OCI-LY7 (cell line): ENCODE measurements at regions not wholly inside any gene's neighbourhood (a gene's known extent, or its start where the extent isn't known, plus 50 kb on each side); places are given as distances from the start of the nearest gene placed in this dataset.

Experiments used
- BruUV-seq: library from RNA; stranded (reverse); fragments of 400-500 nt; replicated peaks from 2 replicates; lab custom pipeline; 2021; lab: Mats Ljungman, UMichigan
- CTCF ChIA-PET: fragments of 300-600 bp; sonication (Branson Sonifier 250); formaldehyde crosslinking; loops from one replicate; lab custom pipeline; 2022; ENCODE audit warnings: antibody characterized with exemption; ENCODE audit not compliant: unreplicated experiment; lab: Charles Lee
- POLR2A ChIA-PET: fragments of 300-600 bp; sonication (Branson Sonifier 250); formaldehyde crosslinking; loops from one replicate; lab custom pipeline; 2022; ENCODE audit warnings: antibody characterized with exemption; lab: Charles Lee
- DNase-seq: peaks from one replicate; pipeline ENCODE4 v3.0.0-alpha.2; 2015; ENCODE audit warnings: low spot score
- H2AFZ ChIP-seq: fragments of 200-600 bp; sonication (generic), shearing (Covaris generic); 2 replicates; pipeline ENCODE4 v1.6.1; 2014; ENCODE audit warnings: mild to moderate bottlenecking, antibody characterized with exemption, low read length, moderate library complexity
- H3K27ac ChIP-seq: fragments of 200-600 bp; sonication (generic); 2 replicates; pipeline ENCODE4 v1.5.1; 2014; ENCODE audit warnings: mixed run types, low read depth, mild to moderate bottlenecking, moderate library complexity, low read length, inconsistent platforms; ENCODE audit not compliant: poor library complexity, severe bottlenecking
- H3K36me3 ChIP-seq: fragments of 200-600 bp; sonication (generic); 2 replicates; pipeline ENCODE4 v1.6.1; 2014; ENCODE audit warnings: mild to moderate bottlenecking, antibody characterized with exemption, low read length, moderate library complexity, mixed read lengths; ENCODE audit not compliant: insufficient read depth
- H3K4me1 ChIP-seq: fragments of 200-600 bp; sonication (generic); 2 replicates; pipeline ENCODE4 v1.5.1; 2014; ENCODE audit warnings: mild to moderate bottlenecking, low read length; ENCODE audit not compliant: insufficient read depth, poor library complexity, severe bottlenecking
- H3K4me2 ChIP-seq: fragments of 200-600 bp; sonication (generic); 2 replicates; pipeline ENCODE4 v1.6.1; 2014; ENCODE audit warnings: mild to moderate bottlenecking, low read length
- H3K4me3 ChIP-seq: fragments of 200-600 bp; sonication (generic); 2 replicates; pipeline ENCODE4 v1.5.1; 2014; ENCODE audit warnings: mild to moderate bottlenecking, low read depth, low read length; ENCODE audit not compliant: poor library complexity, severe bottlenecking
- H3K79me2 ChIP-seq: fragments of 200-600 bp; sonication (generic); 2 replicates; pipeline ENCODE4 v1.6.1; 2016; ENCODE audit warnings: low read depth, mild to moderate bottlenecking, low read length, moderate library complexity, mixed read lengths; ENCODE audit not compliant: insufficient read depth
- H3K9me2 ChIP-seq: fragments of 200-600 bp; sonication (generic); 2 replicates; pipeline ENCODE4 v1.6.1; 2016; ENCODE audit warnings: mild to moderate bottlenecking, low read length, mixed read lengths; ENCODE audit not compliant: insufficient read depth
- H3K9me3 ChIP-seq: fragments of 200-600 bp; sonication (generic); 2 replicates; pipeline ENCODE4 v1.6.1; 2014; ENCODE audit warnings: mild to moderate bottlenecking, mixed run types, low read length, mixed read lengths
- H4K20me1 ChIP-seq: fragments of 200-600 bp; sonication (generic); 2 replicates; pipeline ENCODE4 v1.6.1; 2014; ENCODE audit warnings: mild to moderate bottlenecking, antibody characterized with exemption, low read length, moderate library complexity, mixed read lengths; ENCODE audit not compliant: insufficient read depth
- CTCF ChIP-seq: fragments of 200-600 bp; sonication (generic); conservative IDR thresholded peaks from 2 replicates; pipeline ENCODE4 v1.5.1; 2014; ENCODE audit warnings: mild to moderate bottlenecking, antibody characterized with exemption, low read length, moderate library complexity, mixed read lengths
- EZH2phosphoT487 ChIP-seq: fragments of 200-600 bp; sonication (generic); IDR thresholded peaks from 2 replicates; pipeline ENCODE4 v1.6.1; 2018; ENCODE audit warnings: low read depth, borderline replicate concordance, mild to moderate bottlenecking, mixed run types, antibody characterized with exemption, low read length, moderate library complexity, mixed read lengths
- intact Hi-C: fragments of 100-400 bp; cut with micrococcal nuclease; formaldehyde crosslinking; loops from one replicate; pipeline ENCODE4 v1.10.0; 2022; ENCODE audit not compliant: unreplicated experiment

DNA sequence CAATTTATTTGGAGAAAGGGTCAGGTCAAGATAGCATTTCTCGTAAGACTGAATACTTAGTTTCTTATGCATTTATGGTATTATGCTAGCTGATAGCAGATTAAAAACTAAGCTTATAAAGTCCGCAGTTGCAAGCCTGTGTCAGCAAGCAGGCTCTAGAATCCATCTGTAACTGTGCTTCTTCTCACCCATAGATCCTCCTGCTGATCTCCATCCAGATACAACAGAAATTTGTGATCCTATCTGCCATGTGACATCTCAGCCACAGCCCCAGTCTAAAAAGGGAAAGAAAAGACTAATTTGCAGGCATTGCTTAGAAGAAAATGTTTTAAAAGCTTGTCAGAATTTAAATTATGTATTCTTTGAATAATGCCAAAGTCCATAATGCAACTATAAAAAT is 265.4 kb upstream of the CCDC54 start:
- DNase-seq: no peak
- no peak overlapping the region for H3K27ac ChIP-seq
- no peaks in the 10 kb centered on the region for H3K79me2 ChIP-seq
- H3K9me3 ChIP-seq: no peaks in the 10 kb centered on the region
- no peak for TF ChIP-seq EZH2phosphoT487
- TF ChIP-seq CTCF: no peak
- H3K9me2 ChIP-seq: no peaks in the 10 kb centered on the region
- no peaks in the 10 kb centered on the region for H3K4me1 ChIP-seq
- H2AFZ ChIP-seq: no peak overlapping the region
- no peaks in the 10 kb centered on the region for H3K36me3 ChIP-seq
- H3K4me2 ChIP-seq: no peak overlapping the region
- no TSS peak for BruUV-seq
- no peaks in the 10 kb centered on the region for H4K20me1 ChIP-seq
- ChIA-PET CTCF (no interaction called here), POLR2A (interaction anchor here (0.6 to 0.7 kb wide), 2 partner anchors 12 to 48 kb away, joined by 3 read pairs; no protein-coding TSS in a partner anchor)
- intact Hi-C loops: no loop called here
- H3K4me3 ChIP-seq: no peak overlapping the region

DNA sequence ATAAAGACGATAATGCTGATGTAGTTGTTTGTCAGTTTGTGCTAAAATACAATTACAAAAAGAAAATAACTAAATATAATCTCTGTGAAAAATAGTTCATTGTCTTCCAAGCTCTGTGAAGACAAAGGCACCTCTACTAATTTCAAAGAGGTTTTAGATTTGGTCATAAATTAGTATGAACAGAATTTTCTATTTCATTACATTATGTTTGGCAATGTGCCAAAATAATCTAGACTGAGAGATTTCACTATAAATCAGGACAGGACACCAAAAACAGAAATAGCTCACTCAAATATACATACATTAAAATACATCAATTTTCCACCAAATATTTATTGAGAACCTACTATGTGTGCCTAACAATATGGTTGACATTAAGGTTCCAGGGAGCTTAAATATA is 264.9 kb upstream of the CCDC54 start:
- Histone ChIP-seq H3K4me3 (no peak overlapping the region), H3K36me3 (no peaks in the 10 kb centered on the region), H3K9me2 (no peaks in the 10 kb centered on the region), H3K27ac (no peak overlapping the region), H4K20me1 (no peaks in the 10 kb centered on the region), H2AFZ (no peak overlapping the region), H3K4me1 (no peaks in the 10 kb centered on the region), H3K79me2 (no peaks in the 10 kb centered on the region), H3K4me2 (no peak overlapping the region), H3K9me3 (no peaks in the 10 kb centered on the region)
- ChIA-PET CTCF (no interaction called here), POLR2A (interaction anchor here (0.6 to 0.7 kb wide), 4 partner anchors 11 to 97 kb away, joined by 3 read pairs; no protein-coding TSS in a partner anchor)
- no TSS peak for BruUV-seq
- TF ChIP-seq CTCF (no peak), EZH2phosphoT487 (no peak)
- intact Hi-C loops: no loop called here
- no peak for DNase-seq

GRCh38 chr3:107116251-107116650 is 261.0 kb upstream of the CCDC54 start:
- no peaks in the 10 kb centered on the region for H3K9me2 ChIP-seq
- ChIA-PET CTCF (no interaction called here), POLR2A (no interaction called here)
- H3K27ac ChIP-seq: no peak overlapping the region
- TF ChIP-seq CTCF (no peak), EZH2phosphoT487 (no peak)
- no TSS peak for BruUV-seq
- no peaks in the 10 kb centered on the region for H3K9me3 ChIP-seq
- H4K20me1 ChIP-seq: no peaks in the 10 kb centered on the region
- intact Hi-C loops: no loop called here
- DNase-seq: no peak
- H3K4me2 ChIP-seq: no peak overlapping the region
- no peaks in the 10 kb centered on the region for H3K4me1 ChIP-seq
- no peaks in the 10 kb centered on the region for H3K36me3 ChIP-seq
- no peak overlapping the region for H2AFZ ChIP-seq
- H3K79me2 ChIP-seq: no peaks in the 10 kb centered on the region
- H3K4me3 ChIP-seq: no peak overlapping the region
